ENCODE measurements at regions not wholly inside any gene's neighbourhood (a gene's known extent, or its start where the extent isn't known, plus 50 kb on each side); places are given as distances from the start of the nearest gene placed in this dataset.

GRCh38 chr5:17445185-17445584 lies 52.8 kb upstream of the TAF11L2 start:
- H3K9me3 ChIP-seq (ENCODE audit: low read depth, low read length) = no peaks in the 10 kb centered on the region

More at GRCh38 chr5:17445185-17445584, 52.8 kb upstream of the TAF11L2 start:
- Histone ChIP-seq H3K36me3 (ENCODE audit: insufficient read depth, low read length) (no peaks in the 10 kb centered on the region), H3K27ac (ENCODE audit: low read depth, low read length) (no peak overlapping the region), H3K79me2 (ENCODE audit: insufficient read depth, low read length) (no peaks in the 10 kb centered on the region), H4K20me1 (ENCODE audit: insufficient read depth, low read length) (no peaks in the 10 kb centered on the region), H3K4me3 (ENCODE audit: insufficient read depth, low read length) (no peak overlapping the region), H3K27me3 (ENCODE audit: insufficient read depth, low read length) (no peaks in the 10 kb centered on the region), H2AFZ (ENCODE audit: low read length) (no peak overlapping the region), H3K4me2 (ENCODE audit: insufficient read depth, low read length) (no peak overlapping the region), H3K4me1 (ENCODE audit: insufficient read depth, low read length) (peaks cover 18% of the 10 kb centered on the region)
- no peak for TF ChIP-seq CTCF (IDR thresholded peaks at IDR 0.05; ENCODE audit: extremely low read depth, low read depth, low read length)
- DNase-seq (ENCODE audit: insufficient read length, low spot score, missing footprints) = no peak
